ENCODE measurements at regions not wholly inside any gene's neighbourhood (a gene's known extent, or its start where the extent isn't known, plus 50 kb on each side); places are given as distances from the start of the nearest gene placed in this dataset.

GRCh38 chr5:160937570-160937969 lies 85.6 kb upstream of the ATP10B start:
- no peak overlapping the region for H3K4me3 ChIP-seq
- H3K27ac ChIP-seq, result no peak overlapping the region
- WGBS, 4 donors, result 88 to 96% (median 90%) methylated on average over 5 to 6 of the region's 6 CpGs
- H3K9me3 ChIP-seq, result no peaks in the 10 kb centered on the region
- intact Hi-C loops (cut with DNase I), result no loop called here
- DNase-seq, result no peak
- no peaks in the 10 kb centered on the region for H3K27me3 ChIP-seq
- no peak for ATAC-seq
- H3K4me1 ChIP-seq, result no peaks in the 10 kb centered on the region
- no peak for TF ChIP-seq POLR2A (IDR thresholded peaks at IDR 0.05)
- TF ChIP-seq CTCF (IDR thresholded peaks at IDR 0.05), result no peak
- no peaks in the 10 kb centered on the region for H3K36me3 ChIP-seq

GRCh38 chr5:160935776-160936175 lies 83.8 kb upstream of the ATP10B start:
- intact Hi-C loops (cut with DNase I), result no loop called here
- WGBS, 4 donors, result 88 to 93% (median 90%) methylated on average over 5 of the region's 5 CpGs
- H3K9me3 ChIP-seq, result no peaks in the 10 kb centered on the region
- no peak for TF ChIP-seq POLR2A (IDR thresholded peaks at IDR 0.05)
- TF ChIP-seq CTCF (IDR thresholded peaks at IDR 0.05), result no peak
- H3K4me3 ChIP-seq, result no peak overlapping the region
- no peaks in the 10 kb centered on the region for H3K27me3 ChIP-seq
- H3K4me1 ChIP-seq, result no peaks in the 10 kb centered on the region
- H3K27ac ChIP-seq, result no peak overlapping the region
- no peak for ATAC-seq
- no peak for DNase-seq
- H3K36me3 ChIP-seq, result no peaks in the 10 kb centered on the region

- H3K27ac ChIP-seq, result no peak overlapping the region
- no peak for DNase-seq
- H3K4me3 ChIP-seq, result no peak overlapping the region
- no peaks in the 10 kb centered on the region for H3K4me1 ChIP-seq
- H3K27me3 ChIP-seq, result no peaks in the 10 kb centered on the region
- no peak for TF ChIP-seq CTCF (IDR thresholded peaks at IDR 0.05)
- TF ChIP-seq POLR2A (IDR thresholded peaks at IDR 0.05), result no peak
- no peaks in the 10 kb centered on the region for H3K9me3 ChIP-seq
- intact Hi-C loops (cut with DNase I), result no loop called here
- WGBS, 4 donors, result 82 to 88% (median 85%) methylated on average over 2 of the region's 2 CpGs
- H3K36me3 ChIP-seq, result no peaks in the 10 kb centered on the region
- no peak for ATAC-seq
Observed at GRCh38 chr5:160931283-160931682, 79.3 kb upstream of the ATP10B start.

GRCh38 chr5:160930406-160930805 lies 78.4 kb upstream of the ATP10B start:
- H3K4me3 ChIP-seq, result no peak overlapping the region
- no peaks in the 10 kb centered on the region for H3K27me3 ChIP-seq
- no peak for DNase-seq
- no peaks in the 10 kb centered on the region for H3K4me1 ChIP-seq
- no peak for TF ChIP-seq POLR2A (IDR thresholded peaks at IDR 0.05)
- no peak for TF ChIP-seq CTCF (IDR thresholded peaks at IDR 0.05)
- H3K36me3 ChIP-seq, result no peaks in the 10 kb centered on the region
- H3K27ac ChIP-seq, result no peak overlapping the region
- H3K9me3 ChIP-seq, result no peaks in the 10 kb centered on the region
- 0 to 7% (median 3%) methylated on average over 1 of the region's 1 CpG for WGBS, 4 donors
- intact Hi-C loops (cut with DNase I), result no loop called here
- ATAC-seq, result no peak
